ENCODE measurements at regions not wholly inside any gene's neighbourhood (a gene's known extent, or its start where the extent isn't known, plus 50 kb on each side); places are given as distances from the start of the nearest gene placed in this dataset.

GRCh38 chr9:134271338-134272301, 54.6 kb upstream of the RXRA start:
- no peak overlapping the region for H3K4me3 Mint-ChIP-seq
- Histone ChIP-seq H3K9me3 (ENCODE audit: control insufficient read depth in 1 of 2, low read length in 2 of 2) (no peaks in the 10 kb centered on the region), H3K27me3 (ENCODE audit: insufficient read depth, low read length) (no peaks in the 10 kb centered on the region), H3K4me1 (ENCODE audit: insufficient read depth, low read length) (no peaks in the 10 kb centered on the region), H3K27ac (ENCODE audit: low read depth, low read length) (no peak overlapping the region), H3K4me3 (ENCODE audit: low read length in 2 of 2) (no peak overlapping the region), H3K36me3 (ENCODE audit: insufficient read depth, low read length) (no peaks in the 10 kb centered on the region)
- H3K27ac Mint-ChIP-seq = no peak overlapping the region
- H3K27me3 Mint-ChIP-seq = peaks cover 0 to 13% of the 10 kb centered on the region in 2 donors
- peaks cover 0 to 4% (median 0%) of the 10 kb centered on the region in 8 donors for H3K9me3 Mint-ChIP-seq
- intact Hi-C loops (cut with micrococcal nuclease) = no loop called here
- DNase-seq = no peak
- ChIA-PET POLR2A (ENCODE audit: partially characterized antibody) (no interaction called here), CTCF (ENCODE audit: partially characterized antibody) (no interaction called here)
- H3K36me3 Mint-ChIP-seq = no peaks in the 10 kb centered on the region
- peaks cover 0 to under 1% (median 0%) of the 10 kb centered on the region in 4 donors for H3K4me1 Mint-ChIP-seq

DNA sequence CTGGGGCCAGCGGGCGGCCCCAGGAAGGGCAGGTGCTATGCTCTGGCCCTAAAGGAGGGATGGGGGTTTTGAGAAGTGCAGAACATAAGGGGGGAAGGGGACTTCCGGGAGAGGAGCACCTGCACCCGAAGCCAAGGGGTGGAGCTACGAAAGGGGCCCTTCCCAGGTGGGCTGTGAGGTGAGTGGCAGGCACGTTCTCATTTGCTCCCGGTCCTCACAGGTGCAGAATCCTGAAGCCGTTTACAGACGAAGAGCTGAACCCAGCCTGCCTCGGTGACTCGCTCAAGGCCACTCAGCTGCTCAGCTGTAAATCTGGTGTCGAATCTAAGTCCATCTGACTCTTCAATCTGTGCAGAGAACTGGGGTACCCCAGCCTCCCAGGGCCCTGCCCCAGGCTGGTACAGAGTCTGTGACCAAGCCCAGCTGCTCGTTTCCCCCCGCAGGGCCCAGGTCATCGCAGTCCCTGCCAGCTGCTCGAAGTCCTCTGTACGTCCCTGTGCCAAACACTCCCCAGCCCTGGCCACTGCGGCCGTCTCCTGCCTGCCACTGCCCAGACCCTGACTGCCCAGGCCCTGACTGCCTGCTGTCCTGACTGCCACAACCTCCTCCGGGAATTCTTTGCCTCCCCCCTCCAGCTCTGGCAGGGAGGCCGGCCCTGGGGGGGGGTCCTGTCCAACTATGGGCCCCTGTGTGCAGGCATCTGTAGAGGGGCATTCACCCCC, 53.8 kb upstream of the RXRA start:
- H3K9me3 Mint-ChIP-seq = peaks cover 0 to 4% (median 0%) of the 10 kb centered on the region in 8 donors
- intact Hi-C loops (cut with micrococcal nuclease) = no loop called here
- Histone ChIP-seq H3K4me1 (ENCODE audit: insufficient read depth, low read length) (no peaks in the 10 kb centered on the region), H3K9me3 (ENCODE audit: control insufficient read depth in 1 of 2, low read length in 2 of 2) (no peaks in the 10 kb centered on the region), H3K27ac (ENCODE audit: low read depth, low read length) (no peak overlapping the region), H3K36me3 (ENCODE audit: insufficient read depth, low read length) (no peaks in the 10 kb centered on the region), H3K27me3 (ENCODE audit: insufficient read depth, low read length) (no peaks in the 10 kb centered on the region), H3K4me3 (ENCODE audit: low read length in 2 of 2) (no peak overlapping the region)
- H3K27ac Mint-ChIP-seq = no peak overlapping the region
- peaks cover 4 to 17% of the 10 kb centered on the region in 2 donors for H3K27me3 Mint-ChIP-seq
- no peak for DNase-seq
- no peaks in the 10 kb centered on the region for H3K36me3 Mint-ChIP-seq
- H3K4me3 Mint-ChIP-seq = no peak overlapping the region
- CTCF ChIA-PET (ENCODE audit: partially characterized antibody) = no interaction called here
- H3K4me1 Mint-ChIP-seq = no peaks in the 10 kb centered on the region
- POLR2A ChIA-PET (ENCODE audit: partially characterized antibody) = no interaction called here

DNA sequence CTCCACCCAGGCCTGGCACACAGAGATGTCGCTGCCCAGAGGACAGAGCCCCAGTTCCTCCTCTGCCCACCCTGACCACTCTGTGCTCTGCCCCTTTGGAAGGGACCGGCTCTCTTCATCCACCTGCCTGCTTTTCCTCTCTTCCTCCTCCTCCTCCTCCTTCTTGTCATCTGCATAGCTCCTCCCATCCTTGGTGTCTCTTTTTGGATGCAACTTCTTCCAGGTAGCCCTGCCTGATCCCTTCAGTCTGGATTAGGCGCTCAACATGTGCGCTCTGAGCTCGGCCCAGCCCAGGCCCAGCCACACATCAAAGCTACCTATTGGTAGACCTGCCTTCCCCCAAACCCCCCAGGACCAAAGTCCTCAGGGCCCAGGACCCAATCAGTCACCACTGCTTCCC, 52.6 kb upstream of the RXRA start:
- Histone ChIP-seq H3K36me3 (ENCODE audit: insufficient read depth, low read length) (no peaks in the 10 kb centered on the region), H3K27me3 (ENCODE audit: insufficient read depth, low read length) (no peaks in the 10 kb centered on the region), H3K4me1 (ENCODE audit: insufficient read depth, low read length) (no peaks in the 10 kb centered on the region), H3K4me3 (ENCODE audit: low read length in 2 of 2) (no peak overlapping the region), H3K9me3 (ENCODE audit: control insufficient read depth in 1 of 2, low read length in 2 of 2) (no peaks in the 10 kb centered on the region), H3K27ac (ENCODE audit: low read depth, low read length) (no peak overlapping the region)
- CTCF ChIA-PET (ENCODE audit: partially characterized antibody) = no interaction called here
- H3K4me3 Mint-ChIP-seq = no peak overlapping the region
- DNase-seq = no peak
- intact Hi-C loops (cut with micrococcal nuclease) = no loop called here
- no peaks in the 10 kb centered on the region for H3K36me3 Mint-ChIP-seq
- peaks cover 0 to 4% (median 0%) of the 10 kb centered on the region in 8 donors for H3K9me3 Mint-ChIP-seq
- POLR2A ChIA-PET (ENCODE audit: partially characterized antibody) = no interaction called here
- no peaks in the 10 kb centered on the region for H3K4me1 Mint-ChIP-seq
- H3K27ac Mint-ChIP-seq = peak overlapping the region in 1 of 7 donors; percentile 56
- peaks cover 4 to 12% of the 10 kb centered on the region in 2 donors for H3K27me3 Mint-ChIP-seq

- no peak for DNase-seq
- POLR2A ChIA-PET (ENCODE audit: partially characterized antibody) = no interaction called here
- Mint-ChIP-seq H3K4me1 (no peaks in the 10 kb centered on the region), H3K9me3 (peaks cover 0 to 2% (median 0%) of the 10 kb centered on the region in 8 donors), H3K4me3 (no peak overlapping the region), H3K36me3 (no peaks in the 10 kb centered on the region), H3K27me3 (peaks cover 4 to 9% of the 10 kb centered on the region in 2 donors), H3K27ac (no peak overlapping the region)
- H3K9me3 ChIP-seq (ENCODE audit: control insufficient read depth in 1 of 2, low read length in 2 of 2) = no peaks in the 10 kb centered on the region
- no peaks in the 10 kb centered on the region for H3K27me3 ChIP-seq (ENCODE audit: insufficient read depth, low read length)
- CTCF ChIA-PET (ENCODE audit: partially characterized antibody) = no interaction called here
- no peak overlapping the region for H3K27ac ChIP-seq (ENCODE audit: low read depth, low read length)
- H3K4me3 ChIP-seq (ENCODE audit: low read length in 2 of 2) = no peak overlapping the region
- intact Hi-C loops (cut with micrococcal nuclease) = no loop called here
- H3K4me1 ChIP-seq (ENCODE audit: insufficient read depth, low read length) = no peaks in the 10 kb centered on the region
- no peaks in the 10 kb centered on the region for H3K36me3 ChIP-seq (ENCODE audit: insufficient read depth, low read length)
Observed at GRCh38 chr9:134275375-134275774, 50.9 kb upstream of the RXRA start.

DNA sequence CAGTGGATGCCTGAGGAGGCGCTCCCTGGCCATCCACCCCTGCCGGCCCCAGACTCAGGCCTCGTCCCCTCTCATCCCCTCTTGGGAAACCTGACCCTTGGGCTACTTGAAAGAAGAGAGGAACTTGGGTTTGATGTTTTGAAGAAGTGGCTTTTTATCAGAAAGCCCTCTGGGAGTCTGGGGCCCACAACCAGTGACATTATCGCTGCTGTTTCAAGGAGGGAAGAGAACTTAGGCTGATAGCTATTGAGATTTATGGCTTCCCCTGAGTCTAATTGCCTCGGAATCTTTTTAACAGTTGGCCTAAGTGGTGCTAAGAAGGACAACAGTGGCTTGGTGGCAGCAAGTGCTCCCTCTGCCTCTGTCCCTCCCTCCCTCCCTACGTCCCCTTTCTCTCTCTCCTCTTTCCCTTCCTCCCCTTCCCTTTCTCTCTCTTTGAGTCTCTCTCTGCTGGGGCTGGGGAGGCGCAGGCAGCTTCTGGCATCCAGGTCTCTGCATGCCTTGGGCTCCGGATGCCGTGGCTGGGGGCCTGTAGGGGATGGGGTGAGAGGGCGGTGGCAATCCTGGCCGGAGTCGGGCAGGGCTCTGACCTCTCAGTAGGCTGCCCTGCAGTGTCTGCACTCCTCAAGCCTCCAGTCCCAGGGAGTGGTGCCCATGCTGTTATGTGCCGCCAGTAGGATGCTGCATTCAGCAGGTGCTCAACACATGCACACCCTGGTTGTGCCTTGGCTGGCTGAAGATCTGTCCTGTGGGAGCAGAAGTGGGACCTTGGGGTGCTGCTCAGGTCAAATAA, 49.6 kb upstream of the RXRA start:
- Histone ChIP-seq H3K4me3 (ENCODE audit: low read length in 2 of 2) (no peak overlapping the region), H3K36me3 (ENCODE audit: insufficient read depth, low read length) (no peaks in the 10 kb centered on the region), H3K9me3 (ENCODE audit: control insufficient read depth in 1 of 2, low read length in 2 of 2) (no peaks in the 10 kb centered on the region), H3K4me1 (ENCODE audit: insufficient read depth, low read length) (no peaks in the 10 kb centered on the region), H3K27me3 (ENCODE audit: insufficient read depth, low read length) (no peaks in the 10 kb centered on the region), H3K27ac (ENCODE audit: low read depth, low read length) (no peak overlapping the region)
- Mint-ChIP-seq H3K27ac (no peak overlapping the region), H3K4me1 (no peaks in the 10 kb centered on the region), H3K9me3 (peaks cover 0 to 2% (median 0%) of the 10 kb centered on the region in 8 donors), H3K4me3 (no peak overlapping the region), H3K27me3 (peaks cover 4 to 7% of the 10 kb centered on the region in 2 donors), H3K36me3 (no peaks in the 10 kb centered on the region)
- ChIA-PET CTCF (ENCODE audit: partially characterized antibody) (interaction anchor here (1.2 kb wide), 1 partner anchor 45 kb away, joined by 3 read pairs; no protein-coding TSS in a partner anchor), POLR2A (ENCODE audit: partially characterized antibody) (no interaction called here)
- intact Hi-C loops (cut with micrococcal nuclease) = no loop called here
- DNase-seq = no peak

All from CD4-positive, alpha-beta memory T cell (primary cell).